ENCODE measurements at regions not wholly inside any gene's neighbourhood (a gene's known extent, or its start where the extent isn't known, plus 50 kb on each side); places are given as distances from the start of the nearest gene placed in this dataset.

- H3K4me3 ChIP-seq (ENCODE audit: low read depth, low read length), result no peak overlapping the region
- DNase-seq (ENCODE audit: low read depth), result no peak
- no peak for TF ChIP-seq CTCF (conservative IDR thresholded peaks at IDR 0.05; ENCODE audit: low read depth, low read length)
These were observed 220.5 kb upstream of the SATB1 start for GRCh38 chr3:18645619-18646018.

GRCh38 chr3:18643281-18643680, 218.1 kb upstream of the SATB1 start:
- H3K4me3 ChIP-seq (ENCODE audit: low read depth, low read length), result no peak overlapping the region
- DNase-seq (ENCODE audit: low read depth), result no peak

GRCh38 chr3:18641916-18642315, 216.8 kb upstream of the SATB1 start:
- DNase-seq (ENCODE audit: low read depth), result no peak
- TF ChIP-seq CTCF (conservative IDR thresholded peaks at IDR 0.05; ENCODE audit: low read depth, low read length), result no peak
- no peak overlapping the region for H3K4me3 ChIP-seq (ENCODE audit: low read depth, low read length)

More at GRCh38 chr3:18643281-18643680, 218.1 kb upstream of the SATB1 start:
- TF ChIP-seq CTCF (conservative IDR thresholded peaks at IDR 0.05; ENCODE audit: low read depth, low read length), result no peak

GRCh38 chr3:18635215-18635614, 210.1 kb upstream of the SATB1 start:
- TF ChIP-seq CTCF (conservative IDR thresholded peaks at IDR 0.05; ENCODE audit: low read depth, low read length), result no peak
- no peak for DNase-seq (ENCODE audit: low read depth)
- H3K4me3 ChIP-seq (ENCODE audit: low read depth, low read length), result no peak overlapping the region

- H3K4me3 ChIP-seq (ENCODE audit: low read depth, low read length), result no peak overlapping the region
- no peak for TF ChIP-seq CTCF (conservative IDR thresholded peaks at IDR 0.05; ENCODE audit: low read depth, low read length)
These were observed 209.3 kb upstream of the SATB1 start for GRCh38 chr3:18634461-18634860.

GRCh38 chr3:18633002-18633401, 207.9 kb upstream of the SATB1 start:
- no peak for DNase-seq (ENCODE audit: low read depth)
- no peak for TF ChIP-seq CTCF (conservative IDR thresholded peaks at IDR 0.05; ENCODE audit: low read depth, low read length)
- no peak overlapping the region for H3K4me3 ChIP-seq (ENCODE audit: low read depth, low read length)

More at GRCh38 chr3:18634461-18634860, 209.3 kb upstream of the SATB1 start:
- DNase-seq (ENCODE audit: low read depth), result no peak

GRCh38 chr3:18630295-18630694, 205.2 kb upstream of the SATB1 start:
- TF ChIP-seq CTCF (conservative IDR thresholded peaks at IDR 0.05; ENCODE audit: low read depth, low read length), result no peak
- DNase-seq (ENCODE audit: low read depth), result no peak
- H3K4me3 ChIP-seq (ENCODE audit: low read depth, low read length), result no peak overlapping the region

Data from choroid plexus epithelial cell (primary cell).